C4-2B (cell line): ENCODE measurements at regions not wholly inside any gene's neighbourhood (a gene's known extent, or its start where the extent isn't known, plus 50 kb on each side); places are given as distances from the start of the nearest gene placed in this dataset.
"Not testable (repeated sequence)": the region's sequence is repeated elsewhere in the genome, so short reads cannot be mapped to it uniquely, and the experiment has no call there.

Source experiments
- H3K27ac ChIP-seq: fragments of 450-650 bp; 2 replicates; pipeline ENCODE4 v1.5.1; 2017
- CTCF ChIP-seq: fragments of 450-650 bp; conservative IDR thresholded peaks from 2 replicates; pipeline ENCODE4 v1.5.1; 2017; ENCODE audit warnings: mild to moderate bottlenecking
- ZFX ChIP-seq: fragments of 450-650 bp; IDR thresholded peaks from 2 replicates; pipeline ENCODE4 v1.6.1; 2017

DNA sequence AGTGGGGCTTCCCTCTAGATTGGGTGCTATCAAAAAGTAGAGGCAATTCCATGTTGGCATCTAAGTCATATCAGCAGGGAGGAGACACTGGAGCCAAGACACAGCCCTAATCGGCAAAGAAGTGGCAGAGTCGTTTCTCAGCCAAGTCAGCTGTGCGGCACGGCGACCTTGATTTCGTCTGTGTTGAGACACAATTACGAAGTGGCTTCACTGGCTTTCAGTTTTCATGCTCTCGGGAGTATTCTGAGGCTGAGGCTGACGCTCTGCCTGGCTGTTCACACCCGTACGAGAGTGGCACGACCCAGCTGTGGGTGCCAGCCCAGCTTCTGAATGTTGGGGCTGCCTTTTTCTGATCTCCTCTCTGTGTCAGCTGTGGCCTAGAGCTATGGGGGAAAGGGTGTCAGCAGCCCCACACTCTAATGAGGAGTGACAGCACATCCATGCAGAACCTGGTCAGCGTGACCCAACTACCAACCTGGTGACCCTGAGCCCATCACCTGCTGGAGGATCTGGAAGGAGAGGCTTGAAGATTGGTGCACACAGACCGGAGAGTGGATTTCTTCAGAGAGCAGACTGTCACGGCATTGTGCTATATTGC, 105.7 kb upstream of the TMEM45B start:
- no peak overlapping the region for H3K27ac ChIP-seq
- TF ChIP-seq ZFX (no peak), CTCF (no peak)

DNA sequence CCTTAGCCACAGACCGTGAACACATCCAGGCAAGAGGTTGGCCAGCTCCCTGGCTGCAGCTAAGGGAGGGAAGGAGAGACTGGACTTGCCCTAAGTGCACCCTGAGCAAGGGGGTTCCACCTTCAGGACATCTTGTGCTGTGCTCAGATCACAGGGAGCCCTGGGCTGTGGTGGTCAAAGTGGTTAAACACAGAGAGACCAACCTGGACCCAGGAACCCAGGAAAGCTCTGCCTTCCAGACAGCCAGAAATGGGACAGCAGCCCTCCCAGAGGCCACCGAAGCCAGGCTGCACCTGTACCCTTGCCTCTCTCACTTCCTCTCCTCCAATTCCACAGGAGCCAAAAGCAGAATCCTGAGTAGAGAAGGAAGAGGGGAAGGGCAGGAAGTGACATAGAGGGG, 105.2 kb upstream of the TMEM45B start:
- no peak for TF ChIP-seq CTCF
- TF ChIP-seq ZFX = no peak
- no peak overlapping the region for H3K27ac ChIP-seq

- TF ChIP-seq CTCF = no peak
- no peak overlapping the region for H3K27ac ChIP-seq
These were observed 103.9 kb upstream of the TMEM45B start for GRCh38 chr11:129711760-129712159.

- H3K27ac ChIP-seq = not testable (repeated sequence)
These were observed 103.0 kb upstream of the TMEM45B start for GRCh38 chr11:129712486-129713240.

DNA sequence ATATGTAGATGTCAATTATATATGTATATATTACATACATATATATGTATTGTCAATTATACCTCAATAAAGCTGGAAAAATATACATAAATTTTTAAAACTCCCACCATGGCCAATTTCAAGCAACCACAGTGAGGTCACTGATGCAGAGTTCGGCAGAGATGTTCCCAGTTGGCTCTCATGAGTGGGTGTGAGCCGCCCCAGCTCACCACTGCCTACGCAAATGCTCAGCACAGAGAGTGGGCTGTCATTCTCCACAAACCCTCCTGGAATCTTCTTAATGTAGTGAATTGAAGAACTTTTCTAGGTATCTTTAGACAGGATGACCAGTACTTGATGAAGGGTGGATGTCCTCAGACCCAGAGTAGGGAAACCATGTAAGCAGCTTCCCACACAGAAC, 96.6 kb upstream of the TMEM45B start:
- TF ChIP-seq ZFX (no peak), CTCF (no peak)
- no peak overlapping the region for H3K27ac ChIP-seq

- H3K27ac ChIP-seq = no peak overlapping the region
- TF ChIP-seq CTCF = no peak
- no peak for TF ChIP-seq ZFX
These were observed 95.5 kb upstream of the TMEM45B start for GRCh38 chr11:129720156-129720555.

DNA sequence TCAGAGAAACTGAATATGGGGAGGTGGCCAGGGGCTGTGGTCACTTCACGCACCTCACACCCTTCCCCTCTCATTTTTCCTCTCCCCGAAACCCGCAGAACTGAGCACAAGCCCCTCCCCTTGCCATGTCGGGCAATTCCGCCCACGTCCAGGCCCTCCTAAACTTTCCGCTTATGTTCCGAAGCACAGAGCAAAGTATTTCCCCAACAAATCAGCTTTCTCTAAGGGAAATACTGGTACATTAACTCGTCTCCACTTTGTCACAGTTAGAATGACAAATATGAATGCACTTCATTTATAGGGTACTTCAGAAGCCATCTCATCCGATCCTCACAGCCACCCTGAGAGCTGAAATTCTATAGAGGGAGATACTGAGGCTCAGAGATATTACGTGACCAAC, 94.7 kb upstream of the TMEM45B start:
- H3K27ac ChIP-seq = no peak overlapping the region
- no peak for TF ChIP-seq ZFX
- no peak for TF ChIP-seq CTCF

DNA sequence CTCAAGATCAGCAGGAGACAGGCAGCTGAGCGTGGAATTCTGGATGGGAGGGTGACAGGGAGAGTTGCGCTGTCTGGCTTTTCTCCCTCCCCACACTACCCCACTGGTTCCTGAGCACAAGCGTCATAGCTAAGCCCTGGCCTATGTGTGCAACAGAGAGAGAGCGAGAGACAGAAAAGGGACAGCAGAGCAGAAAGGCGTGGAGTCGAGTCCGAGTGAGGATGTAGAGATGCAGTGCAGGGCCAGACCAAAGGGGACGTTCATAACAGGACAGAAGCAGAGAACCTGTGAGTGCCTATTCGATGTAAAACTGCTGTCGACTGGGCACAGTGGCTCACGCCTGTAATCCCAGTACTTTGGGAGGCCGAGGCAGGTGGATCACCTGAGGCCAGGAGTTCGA, 94.0 kb upstream of the TMEM45B start:
- TF ChIP-seq CTCF (no peak), ZFX (no peak)
- no peak overlapping the region for H3K27ac ChIP-seq
